ENCODE measurements at regions not wholly inside any gene's neighbourhood (a gene's known extent, or its start where the extent isn't known, plus 50 kb on each side); places are given as distances from the start of the nearest gene placed in this dataset.

DNA sequence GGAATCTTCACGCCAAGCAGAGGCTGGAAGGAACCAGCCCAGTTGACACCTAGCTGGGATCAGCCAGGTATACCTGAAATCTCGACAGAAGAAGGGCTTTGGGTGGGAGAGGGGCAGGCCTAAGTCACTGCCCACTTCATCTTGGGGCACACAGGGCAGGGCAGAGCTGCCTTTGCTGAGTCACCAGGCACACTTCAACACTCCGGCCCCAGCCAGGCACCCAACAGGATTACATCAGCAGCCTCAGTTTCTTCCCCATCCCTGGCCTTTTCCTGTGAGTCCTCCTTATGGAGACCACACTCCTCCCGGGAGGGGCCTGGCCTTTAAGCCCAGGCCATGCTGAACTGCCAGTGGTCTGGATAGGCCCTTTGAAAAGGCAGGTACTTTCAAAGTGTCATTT, 201.7 kb upstream of the HS6ST1 start:
- Histone ChIP-seq H3K9ac (ENCODE audit: insufficient read depth, low read depth, low read length) (no peak overlapping the region), H3K79me2 (ENCODE audit: insufficient read depth, low read length) (no peaks in the 10 kb centered on the region), H3K27me3 (ENCODE audit: control insufficient read depth in 1 of 2, insufficient read depth in 2 of 2, low read length in 2 of 2) (peaks cover 3 to 30% of the 10 kb centered on the region in 2 experiments; a peak in 4 of 5 replicates), H3K36me3 (replicated peaks in 1 of 2; ENCODE audit: control insufficient read depth in 1 of 2, insufficient read depth in 2 of 2, low read length in 2 of 2) (no peaks in the 10 kb centered on the region), H3K4me1 (ENCODE audit: insufficient read depth, low read length) (no peaks in the 10 kb centered on the region), H3K4me2 (ENCODE audit: low read depth, low read length) (no peak overlapping the region), H3K27ac (ENCODE audit: extremely low read length, insufficient read depth, low read length) (no peak overlapping the region), H3K9me3 (ENCODE audit: low read length) (no peaks in the 10 kb centered on the region), H2AFZ (ENCODE audit: low read length) (no peak overlapping the region), H3K4me3 (replicated peaks in 1 of 3; ENCODE audit: insufficient read depth in 1 of 3, low read depth in 2 of 3, low read length in 3 of 3) (no peak overlapping the region), H4K20me1 (ENCODE audit: insufficient read depth, low read length) (no peaks in the 10 kb centered on the region)
- in situ Hi-C loops (cut with HindIII; ENCODE audit: extremely low pct_ligation_motif_present, low pct_unique_long_range_greater_than_20kb): no loop called here
- ATAC-seq: peak; percentile 20; the same call in 2 of the 3 replicates
- CTCF ChIA-PET (ENCODE audit: low intra/inter-chr PET ratio, low total read pairs): no interaction called here
- BruUV-seq (replicated peaks): no TSS peak
- intact Hi-C loops (cut with micrococcal nuclease; ENCODE audit: unreplicated experiment): loop anchor here (5.0 kb wide), 1 partner anchor 482 kb away; no protein-coding TSS in a partner anchor
- no peak for FAIRE-seq
- 26% methylated on average over 3 of the region's 4 CpGs for WGBS (ENCODE audit: low lambda C conversion rate)
- no peak for DNase-seq (ENCODE audit: low spot score)
- TF ChIP-seq ZC3H13 (CRISPR knock-in tag; IDR thresholded peaks at IDR 0.05): no peak
- TF ChIP-seq ZFP37 (CRISPR knock-in tag; IDR thresholded peaks at IDR 0.05; ENCODE audit: borderline replicate concordance): no peak
- TF ChIP-seq GTF2F1 (IDR thresholded peaks at IDR 0.05; ENCODE audit: low read length): no peak
- TF ChIP-seq ZSCAN22 (CRISPR knock-in tag; IDR thresholded peaks at IDR 0.05): no peak
- TF ChIP-seq ZNF546 (CRISPR knock-in tag; conservative IDR thresholded peaks at IDR 0.05): no peak
- no peak for TF ChIP-seq JARID2 (CRISPR knock-in tag; IDR thresholded peaks at IDR 0.05; ENCODE audit: insufficient replicate concordance)
- no peak for TF ChIP-seq FOXP1 (IDR thresholded peaks at IDR 0.05)
- no peak for TF ChIP-seq FOXP1 (CRISPR knock-in tag; IDR thresholded peaks at IDR 0.05)
- no peak for TF ChIP-seq CEBPB (IDR thresholded peaks at IDR 0.05; ENCODE audit: borderline replicate concordance, low read depth, low read length)
- TF ChIP-seq SYNCRIP (IDR thresholded peaks at IDR 0.05; ENCODE audit: insufficient read depth, low read depth, low read length): no peak
- TF ChIP-seq ZNF350 (CRISPR knock-in tag; IDR thresholded peaks at IDR 0.05; ENCODE audit: borderline replicate concordance, low read depth): no peak
- TF ChIP-seq, protein P1, sequence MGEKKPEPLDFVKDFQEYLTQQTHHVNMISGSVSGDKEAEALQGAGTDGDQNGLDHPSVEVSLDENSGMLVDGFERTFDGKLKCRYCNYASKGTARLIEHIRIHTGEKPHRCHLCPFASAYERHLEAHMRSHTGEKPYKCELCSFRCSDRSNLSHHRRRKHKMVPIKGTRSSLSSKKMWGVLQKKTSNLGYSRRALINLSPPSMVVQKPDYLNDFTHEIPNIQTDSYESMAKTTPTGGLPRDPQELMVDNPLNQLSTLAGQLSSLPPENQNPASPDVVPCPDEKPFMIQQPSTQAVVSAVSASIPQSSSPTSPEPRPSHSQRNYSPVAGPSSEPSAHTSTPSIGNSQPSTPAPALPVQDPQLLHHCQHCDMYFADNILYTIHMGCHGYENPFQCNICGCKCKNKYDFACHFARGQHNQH (CRISPR knock-in tag; IDR thresholded peaks at IDR 0.05): no peak
- no peak for TF ChIP-seq ZNF329 (CRISPR knock-in tag; IDR thresholded peaks at IDR 0.05; ENCODE audit: low read depth)
- no peak for TF ChIP-seq ZNF782 (CRISPR knock-in tag; IDR thresholded peaks at IDR 0.05; ENCODE audit: borderline replicate concordance)
- POLR2A ChIA-PET: no interaction called here
